IMR-90 (cell line): ENCODE measurements at regions not wholly inside any gene's neighbourhood (a gene's known extent, or its start where the extent isn't known, plus 50 kb on each side); places are given as distances from the start of the nearest gene placed in this dataset.

Source experiments
- CTCF ChIP-seq: conservative IDR thresholded peaks from 2 replicates; pipeline ENCODE4 v1.5.1; 2012; ENCODE audit warnings: mild to moderate bottlenecking, low read depth, low read length, improper control_type of control experiment
- MXI1 ChIP-seq: IDR thresholded peaks from 2 replicates; pipeline ENCODE4 v1.6.1; 2012; ENCODE audit warnings: low read depth, mild to moderate bottlenecking, low read length, moderate library complexity, borderline replicate concordance
- POLR2A ChIP-seq: IDR thresholded peaks from 2 replicates; pipeline ENCODE4 v1.6.1; 2012; ENCODE audit warnings: mild to moderate bottlenecking, low read depth, low read length
- USF2 ChIP-seq: fragments of 150-350 bp; IDR thresholded peaks from 2 replicates; pipeline ENCODE4 v1.6.1; 2017; ENCODE audit warnings: mild to moderate bottlenecking, antibody characterized with exemption, low read length, low read depth

GRCh38 chr5:56705217-56705616, 110.1 kb upstream of the MAP3K1 start:
- TF ChIP-seq CTCF, result no peak
- no peak for TF ChIP-seq MXI1
- TF ChIP-seq USF2, result no peak
- no peak for TF ChIP-seq POLR2A
